CD4-positive, alpha-beta T cell (primary cell): ENCODE measurements at regions not wholly inside any gene's neighbourhood (a gene's known extent, or its start where the extent isn't known, plus 50 kb on each side); places are given as distances from the start of the nearest gene placed in this dataset.

Experiments used
- ATAC-seq: fragments of 200-7000 bp; cut with Tn5 transposase; one replicate; pipeline ENCODE4 v1.10.0; 2022; ENCODE audit warnings: mild to moderate bottlenecking; ENCODE audit not compliant: poor library complexity
- CTCF ChIA-PET: fragments of 350-600 bp; sonication (Branson Sonifier 250); formaldehyde crosslinking; loops from one replicate; lab custom pipeline; 2021; ENCODE audit warnings: antibody characterized with exemption, inconsistent platforms; lab: Charles Lee
- POLR2A ChIA-PET: fragments of 350-600 bp; sonication (Branson Sonifier 250); formaldehyde crosslinking; loops from one replicate; lab custom pipeline; 2021; ENCODE audit warnings: antibody characterized with exemption, inconsistent platforms; lab: Charles Lee
- DNase-seq, 14 experiments: peaks; one replicate each; pipeline ENCODE4 v3.0.0-alpha.2; 2013 to 2020; ENCODE audit warnings: mixed read lengths in 2 of 14
- H3K27ac ChIP-seq, 2 donors: one replicate each; pipeline versions ENCODE4 v1.5.1 to v1.7.0; 2013; ENCODE audit warnings: low read length in 2 of 2, low read depth in 1 of 2, mild to moderate bottlenecking in 1 of 2
- H3K27me3 ChIP-seq, 2 experiments: 1 replicate in 1 of 2; 2 replicates in 1 of 2; pipeline versions ENCODE4 v1.6.1 to v1.7.0; 2013; ENCODE audit warnings: low read length in 2 of 2, control low read depth in 1 of 2, mild to moderate bottlenecking in 1 of 2, moderate library complexity in 1 of 2; ENCODE audit not compliant: insufficient read depth in 2 of 2, control insufficient read depth in 1 of 2
- H3K36me3 ChIP-seq: one replicate; pipeline ENCODE4 v1.6.1; 2013; ENCODE audit warnings: low read length, control low read depth; ENCODE audit not compliant: insufficient read depth
- H3K4me1 ChIP-seq: one replicate; pipeline ENCODE4 v1.6.1; 2013; ENCODE audit warnings: low read length, control low read depth; ENCODE audit not compliant: insufficient read depth
- H3K4me3 ChIP-seq: one replicate; pipeline ENCODE4 v1.5.1; 2013; ENCODE audit warnings: mild to moderate bottlenecking, low read length, moderate library complexity
- H3K9me3 ChIP-seq, 2 experiments: 1 replicate in 1 of 2; 2 replicates in 1 of 2; pipeline versions ENCODE4 v1.6.1 to v1.7.0; 2013; ENCODE audit warnings: low read length in 2 of 2, mild to moderate bottlenecking in 2 of 2, control low read depth in 1 of 2, moderate library complexity in 1 of 2; ENCODE audit not compliant: control insufficient read depth in 1 of 2, insufficient read depth in 1 of 2
- H3K27ac Mint-ChIP-seq: one replicate; pipeline ENCODE4 v1.8.0; 2020; ENCODE audit warnings: mixed read lengths
- H3K27me3 Mint-ChIP-seq: one replicate; pipeline ENCODE4 v1.8.0; 2021; ENCODE audit warnings: mixed read lengths
- H3K36me3 Mint-ChIP-seq: one replicate; pipeline ENCODE4 v1.8.0; 2021; ENCODE audit warnings: low read depth, mixed read lengths
- H3K4me1 Mint-ChIP-seq: one replicate; pipeline ENCODE4 v1.8.0; 2021; ENCODE audit warnings: low read depth, mixed read lengths
- H3K4me3 Mint-ChIP-seq: one replicate; pipeline ENCODE4 v1.8.0; 2020; ENCODE audit warnings: mild to moderate bottlenecking, mixed read lengths
- H3K9me3 Mint-ChIP-seq: one replicate; pipeline ENCODE4 v1.8.0; 2020; ENCODE audit warnings: mixed read lengths
- intact Hi-C, 2 experiments: fragments of 100-400 bp; cut with DNase I in 1 of 2; cut with micrococcal nuclease in 1 of 2; formaldehyde crosslinking; loops; one replicate each; pipeline versions ENCODE4 v1.15.1 to v1.9.0; 2023 to 2025; cut with DNase I, micrococcal nuclease
- TF ChIP-seq, protein P1 (sequence below): fragments of 200-600 bp; IDR thresholded peaks from one replicate; pipeline ENCODE4 v1.8.0; 2022; ENCODE audit warnings: antibody characterized with exemption, mild to moderate bottlenecking

DNA sequence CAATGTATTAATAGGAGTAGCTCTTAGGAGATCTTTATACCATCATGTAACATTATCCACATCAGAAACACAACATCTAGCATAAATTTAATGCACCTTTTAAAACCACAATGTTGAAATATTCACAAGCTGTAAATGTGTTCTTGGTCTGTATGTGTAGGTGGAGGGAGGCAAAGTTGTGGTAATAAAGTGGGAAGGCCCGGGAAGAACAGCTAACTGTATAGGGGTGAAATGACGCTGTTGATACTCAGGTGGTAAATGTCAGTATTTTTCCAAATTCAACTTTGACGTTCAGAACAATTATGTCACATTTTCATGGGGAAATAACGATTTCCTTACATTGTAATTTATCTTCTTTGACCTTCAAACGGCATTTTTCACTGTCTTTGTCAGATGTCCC lies 146.0 kb upstream of the STMND1 start:
- ATAC-seq (no peak), DNase-seq (no peak)
- POLR2A ChIA-PET: no interaction called here
- no peaks in the 10 kb centered on the region for H3K27me3 ChIP-seq
- H3K27ac ChIP-seq: no peak overlapping the region
- H3K4me1 ChIP-seq: no peaks in the 10 kb centered on the region
- no peaks in the 10 kb centered on the region for H3K36me3 ChIP-seq
- Mint-ChIP-seq H3K36me3 (no peaks in the 10 kb centered on the region), H3K4me1 (peaks cover 13% of the 10 kb centered on the region), H3K27me3 (peaks cover 9% of the 10 kb centered on the region), H3K4me3 (no peak overlapping the region), H3K9me3 (no peaks in the 10 kb centered on the region), H3K27ac (peak overlapping the region; percentile 76)
- H3K4me3 ChIP-seq: no peak overlapping the region
- TF ChIP-seq, protein P1, sequence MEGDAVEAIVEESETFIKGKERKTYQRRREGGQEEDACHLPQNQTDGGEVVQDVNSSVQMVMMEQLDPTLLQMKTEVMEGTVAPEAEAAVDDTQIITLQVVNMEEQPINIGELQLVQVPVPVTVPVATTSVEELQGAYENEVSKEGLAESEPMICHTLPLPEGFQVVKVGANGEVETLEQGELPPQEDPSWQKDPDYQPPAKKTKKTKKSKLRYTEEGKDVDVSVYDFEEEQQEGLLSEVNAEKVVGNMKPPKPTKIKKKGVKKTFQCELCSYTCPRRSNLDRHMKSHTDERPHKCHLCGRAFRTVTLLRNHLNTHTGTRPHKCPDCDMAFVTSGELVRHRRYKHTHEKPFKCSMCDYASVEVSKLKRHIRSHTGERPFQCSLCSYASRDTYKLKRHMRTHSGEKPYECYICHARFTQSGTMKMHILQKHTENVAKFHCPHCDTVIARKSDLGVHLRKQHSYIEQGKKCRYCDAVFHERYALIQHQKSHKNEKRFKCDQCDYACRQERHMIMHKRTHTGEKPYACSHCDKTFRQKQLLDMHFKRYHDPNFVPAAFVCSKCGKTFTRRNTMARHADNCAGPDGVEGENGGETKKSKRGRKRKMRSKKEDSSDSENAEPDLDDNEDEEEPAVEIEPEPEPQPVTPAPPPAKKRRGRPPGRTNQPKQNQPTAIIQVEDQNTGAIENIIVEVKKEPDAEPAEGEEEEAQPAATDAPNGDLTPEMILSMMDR: no peak
- H3K9me3 ChIP-seq: no peaks in the 10 kb centered on the region
- CTCF ChIA-PET: no interaction called here
- intact Hi-C loops: no loop called here

DNA sequence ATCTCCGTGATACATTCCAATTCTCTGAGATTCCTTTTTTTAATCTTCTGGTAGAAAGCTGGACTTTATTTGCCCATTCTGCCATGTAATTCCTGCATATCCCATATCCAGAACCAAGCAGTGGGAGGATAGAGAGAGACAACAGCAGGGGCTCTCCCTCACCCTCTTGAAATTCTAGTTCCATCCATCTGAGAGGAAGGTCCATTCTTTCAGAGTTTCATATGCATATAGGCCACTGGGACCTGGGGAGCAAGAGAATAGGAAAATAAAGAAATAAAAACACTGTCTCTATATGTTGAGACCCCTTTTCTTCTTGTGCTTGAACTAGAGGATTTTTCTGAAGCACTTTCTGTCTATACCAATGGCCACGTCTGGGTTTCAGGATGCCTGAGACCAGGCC lies 147.9 kb upstream of the STMND1 start:
- H3K36me3 ChIP-seq: no peaks in the 10 kb centered on the region
- H3K9me3 Mint-ChIP-seq: no peaks in the 10 kb centered on the region
- ChIA-PET CTCF (interaction anchor here (0.6 kb wide), 1 partner anchor 9 kb away, joined by 3 read pairs; no protein-coding TSS in a partner anchor), POLR2A (interaction anchor here (0.6 kb wide), 1 partner anchor 190 kb away, joined by 3 read pairs; no protein-coding TSS in a partner anchor)
- intact Hi-C loops: no loop called here
- H3K9me3 ChIP-seq: no peaks in the 10 kb centered on the region
- H3K27me3 ChIP-seq: no peaks in the 10 kb centered on the region
- no peak for DNase-seq
- peaks cover 9% of the 10 kb centered on the region for H3K27me3 Mint-ChIP-seq
- no peaks in the 10 kb centered on the region for H3K4me1 ChIP-seq
- H3K4me3 ChIP-seq: no peak overlapping the region
- H3K4me3 Mint-ChIP-seq: no peak overlapping the region
- H3K27ac ChIP-seq: no peak overlapping the region
- H3K4me1 Mint-ChIP-seq: peaks cover 13% of the 10 kb centered on the region
- TF ChIP-seq, protein P1: no peak
- ATAC-seq: no peak
- H3K27ac Mint-ChIP-seq: no peak overlapping the region
- H3K36me3 Mint-ChIP-seq: no peaks in the 10 kb centered on the region

DNA sequence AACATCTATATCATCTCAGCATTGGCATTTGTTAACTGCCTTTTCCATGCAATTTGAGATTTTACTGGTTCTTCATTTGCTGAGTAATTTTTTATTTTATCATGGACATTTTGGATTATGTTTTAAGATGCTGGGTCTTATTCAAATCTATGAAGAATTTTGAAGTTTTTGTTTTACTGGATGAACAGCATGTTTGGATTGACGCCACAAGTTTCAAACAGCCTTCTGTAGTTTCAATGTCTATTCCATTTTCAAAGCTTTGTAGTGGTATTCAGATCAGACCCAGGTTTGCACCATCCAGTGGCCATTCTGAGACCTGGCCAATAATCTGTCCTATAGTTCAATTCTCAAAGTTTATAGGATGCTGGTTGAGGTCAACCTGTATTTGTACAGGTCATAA lies 148.4 kb upstream of the STMND1 start:
- Mint-ChIP-seq H3K4me3 (no peak overlapping the region), H3K27me3 (peaks cover 9% of the 10 kb centered on the region), H3K36me3 (no peaks in the 10 kb centered on the region), H3K27ac (no peak overlapping the region), H3K9me3 (no peaks in the 10 kb centered on the region), H3K4me1 (peaks cover 13% of the 10 kb centered on the region)
- Histone ChIP-seq H3K9me3 (no peaks in the 10 kb centered on the region), H3K27ac (no peak overlapping the region), H3K4me1 (no peaks in the 10 kb centered on the region), H3K36me3 (no peaks in the 10 kb centered on the region), H3K4me3 (no peak overlapping the region), H3K27me3 (no peaks in the 10 kb centered on the region)
- TF ChIP-seq, protein P1: no peak
- ChIA-PET POLR2A (interaction anchor here (0.6 kb wide), 1 partner anchor 190 kb away, joined by 3 read pairs; no protein-coding TSS in a partner anchor), CTCF (no interaction called here)
- ATAC-seq: no peak
- no peak for DNase-seq
- intact Hi-C loops: no loop called here
